Keratinocyte (primary cell): ENCODE measurements at regions not wholly inside any gene's neighbourhood (a gene's known extent, or its start where the extent isn't known, plus 50 kb on each side); places are given as distances from the start of the nearest gene placed in this dataset.

Experiments used
- DNase-seq: peaks from one replicate; pipeline ENCODE4 v3.0.0-alpha.2; 2011; ENCODE audit warnings: low read depth, missing footprints, low spot score
- FAIRE-seq: peaks from 2 replicates; lab custom pipeline; 2011; peaks lifted over from hg19 to GRCh38; lab: Jason Lieb, UNC
- H2AFZ ChIP-seq: 2 replicates; pipeline ENCODE4 v1.6.0; 2012; ENCODE audit warnings: low read length, control low read depth, inconsistent platforms; ENCODE audit not compliant: control insufficient read depth
- H3K27ac ChIP-seq: 2 replicates; pipeline ENCODE4 v1.5.1; 2011; ENCODE audit warnings: low read length; ENCODE audit not compliant: control insufficient read depth, insufficient read depth
- H3K27me3 ChIP-seq: 3 replicates; pipeline ENCODE4 v1.6.0; 2011; ENCODE audit warnings: low read length; ENCODE audit not compliant: control insufficient read depth, insufficient read depth; ENCODE audit errors: extremely low read depth
- H3K36me3 ChIP-seq, 2 experiments: 2 replicates in 1 of 2; 3 replicates in 1 of 2; pipeline ENCODE4 v1.5.1; 2011; ENCODE audit warnings: low read length in 2 of 2, mild to moderate bottlenecking in 1 of 2; ENCODE audit not compliant: control insufficient read depth in 2 of 2, insufficient read depth in 2 of 2; ENCODE audit errors: extremely low read depth in 1 of 2
- H3K4me1 ChIP-seq: 3 replicates; pipeline ENCODE4 v1.5.1; 2011; ENCODE audit warnings: low read length; ENCODE audit not compliant: control insufficient read depth, insufficient read depth; ENCODE audit errors: extremely low read depth
- H3K4me2 ChIP-seq: 3 replicates; pipeline ENCODE4 v1.6.0; 2011; ENCODE audit warnings: low read depth, low read length; ENCODE audit not compliant: control insufficient read depth, insufficient read depth; ENCODE audit errors: extremely low read depth
- H3K4me3 ChIP-seq, 3 experiments: fragments of 200-600 bp in 1 of 3; sonication (generic) in 1 of 3; 2 replicates in 2 of 3; 3 replicates in 1 of 3; pipeline ENCODE4 v1.5.1; 2011 to 2016; ENCODE audit warnings: low read length in 3 of 3, mild to moderate bottlenecking in 3 of 3, control low read depth in 2 of 3, inconsistent platforms in 1 of 3, low read depth in 1 of 3, mixed read lengths in 1 of 3, mixed run types in 1 of 3, moderate library complexity in 1 of 3; ENCODE audit not compliant: control insufficient read depth in 2 of 3, insufficient read depth in 2 of 3; ENCODE audit errors: extremely low read depth in 1 of 3
- H3K79me2 ChIP-seq: 2 replicates; pipeline ENCODE4 v1.6.0; 2012; ENCODE audit warnings: low read length; ENCODE audit not compliant: control insufficient read depth, insufficient read depth
- H3K9ac ChIP-seq: 3 replicates; pipeline ENCODE4 v1.6.0; 2011; ENCODE audit warnings: low read length; ENCODE audit not compliant: control insufficient read depth, insufficient read depth; ENCODE audit errors: extremely low read depth
- H3K9me1 ChIP-seq: 3 replicates; pipeline ENCODE4 v1.6.0; 2011; ENCODE audit warnings: low read length; ENCODE audit not compliant: control insufficient read depth, insufficient read depth; ENCODE audit errors: extremely low read depth
- H3K9me3 ChIP-seq: 2 replicates; pipeline ENCODE4 v1.5.1; 2012; ENCODE audit warnings: low read depth, low read length; ENCODE audit not compliant: control insufficient read depth
- H4K20me1 ChIP-seq: 3 replicates; pipeline ENCODE4 v1.6.0; 2011; ENCODE audit warnings: low read length; ENCODE audit not compliant: control insufficient read depth, insufficient read depth; ENCODE audit errors: extremely low read depth
- CTCF ChIP-seq, 3 experiments: IDR thresholded peaks in 1 of 3; conservative IDR thresholded peaks in 1 of 3; optimal IDR thresholded peaks in 1 of 3; 2 replicates in 2 of 3; 3 replicates in 1 of 3; pipeline versions ENCODE3 to v1.5.1; 2011; ENCODE audit warnings: low read length in 3 of 3, mild to moderate bottlenecking in 3 of 3, moderate library complexity in 2 of 3, control low read depth in 1 of 3, inconsistent platforms in 1 of 3; ENCODE audit not compliant: insufficient read depth in 2 of 3; ENCODE audit errors: extremely low read depth in 1 of 3
- EZH2 ChIP-seq: IDR thresholded peaks from one replicate; pipeline ENCODE4 v1.6.1; 2012; ENCODE audit warnings: inconsistent platforms, mild to moderate bottlenecking, low read length, moderate library complexity
- dilution Hi-C: fragments of 300-500 bp; cut with MboI; formaldehyde crosslinking; loops from one replicate; pipeline ENCODE4 v1.7.0; 2020; ENCODE audit warnings: low sequenced_read_pairs; ENCODE audit not compliant: extremely low pct_ligation_motif_present

- Histone ChIP-seq H3K27ac (no peak overlapping the region), H3K4me2 (no peak overlapping the region), H2AFZ (no peak overlapping the region), H4K20me1 (no peaks in the 10 kb centered on the region), H3K27me3 (no peaks in the 10 kb centered on the region), H3K9me1 (no peaks in the 10 kb centered on the region), H3K9me3 (no peaks in the 10 kb centered on the region), H3K4me1 (no peaks in the 10 kb centered on the region), H3K9ac (no peak overlapping the region), H3K4me3 (no peak overlapping the region), H3K79me2 (no peaks in the 10 kb centered on the region), H3K36me3 (no peaks in the 10 kb centered on the region)
- DNase-seq, result no peak
- TF ChIP-seq CTCF (optimal IDR thresholded peaks at IDR 0.05 in 1 of 3, IDR thresholded peaks at IDR 0.05 in 1 of 3, conservative IDR thresholded peaks at IDR 0.05 in 1 of 3; ENCODE audit: extremely low read depth in 1 of 3, insufficient read depth in 2 of 3, low read length in 3 of 3) (no peak), EZH2 (no peak)
- dilution Hi-C loops, result no loop called here
- FAIRE-seq, result no peak
Observed at GRCh38 chr1:81358151-81358550, 442.6 kb upstream of the ADGRL2 start.

GRCh38 chr1:81351864-81352263 lies 448.9 kb upstream of the ADGRL2 start:
- dilution Hi-C loops, result no loop called here
- H3K9me3 ChIP-seq, result no peaks in the 10 kb centered on the region
- H3K27ac ChIP-seq, result no peak overlapping the region
- no peak overlapping the region for H3K4me2 ChIP-seq
- no peaks in the 10 kb centered on the region for H3K79me2 ChIP-seq
- H3K4me3 ChIP-seq, result no peak overlapping the region
- no peaks in the 10 kb centered on the region for H3K9me1 ChIP-seq
- no peaks in the 10 kb centered on the region for H3K4me1 ChIP-seq
- no peaks in the 10 kb centered on the region for H3K36me3 ChIP-seq
- FAIRE-seq (no peak), DNase-seq (no peak)
- no peak overlapping the region for H2AFZ ChIP-seq
- H4K20me1 ChIP-seq, result no peaks in the 10 kb centered on the region
- TF ChIP-seq EZH2, result no peak
- no peak for TF ChIP-seq CTCF (optimal IDR thresholded peaks at IDR 0.05 in 1 of 3, IDR thresholded peaks at IDR 0.05 in 1 of 3, conservative IDR thresholded peaks at IDR 0.05 in 1 of 3; ENCODE audit: extremely low read depth in 1 of 3, insufficient read depth in 2 of 3, low read length in 3 of 3)
- no peaks in the 10 kb centered on the region for H3K27me3 ChIP-seq
- H3K9ac ChIP-seq, result no peak overlapping the region
